HUES6 (cell line): ENCODE measurements at regions not wholly inside any gene's neighbourhood (a gene's known extent, or its start where the extent isn't known, plus 50 kb on each side); places are given as distances from the start of the nearest gene placed in this dataset.

ENCODE experiments used
- H3K27ac ChIP-seq: 2 replicates; pipeline ENCODE4 v1.7.0; 2013; ENCODE audit warnings: low read depth, mild to moderate bottlenecking, low read length, inconsistent platforms
- H3K27me3 ChIP-seq: 2 replicates; pipeline ENCODE4 v1.6.1; 2013; ENCODE audit warnings: low read length; ENCODE audit not compliant: control insufficient read depth, insufficient read depth
- H3K36me3 ChIP-seq: 2 replicates; pipeline ENCODE4 v1.6.1; 2013; ENCODE audit warnings: low read length; ENCODE audit not compliant: control insufficient read depth, insufficient read depth
- H3K4me1 ChIP-seq: 2 replicates; pipeline ENCODE4 v1.6.1; 2013; ENCODE audit warnings: low read length; ENCODE audit not compliant: control insufficient read depth, insufficient read depth
- H3K4me3 ChIP-seq: 2 replicates; pipeline ENCODE4 v1.5.1; 2013; ENCODE audit warnings: low read depth, low read length
- H3K9ac ChIP-seq: one replicate; pipeline ENCODE4 v1.6.1; 2013; ENCODE audit warnings: mild to moderate bottlenecking, low read length
- H3K9me3 ChIP-seq: 2 replicates; pipeline ENCODE4 v1.6.1; 2013; ENCODE audit warnings: low read depth, low read length; ENCODE audit not compliant: control insufficient read depth, insufficient read depth

DNA sequence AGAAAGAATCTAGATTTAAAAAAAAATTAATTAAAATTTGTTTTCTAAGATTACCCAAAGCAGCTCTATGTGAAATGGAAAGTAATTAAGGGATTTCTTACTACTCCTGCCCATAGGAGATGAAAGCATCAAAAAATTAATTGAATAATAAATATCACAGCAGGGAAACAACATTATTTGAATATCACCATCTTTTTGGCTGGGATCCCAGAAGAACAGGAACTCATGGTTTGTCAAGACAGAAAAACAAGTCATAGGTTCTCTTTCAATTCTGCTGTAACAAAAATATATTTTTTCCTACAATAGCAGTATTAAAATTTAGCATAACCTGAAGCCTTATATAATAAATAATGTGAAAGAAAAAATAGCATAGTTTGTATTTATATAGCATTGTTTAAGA is 1713.4 kb downstream of the NCAM2 start:
- H3K27ac ChIP-seq = no peak overlapping the region
- H3K36me3 ChIP-seq = no peaks in the 10 kb centered on the region

DNA sequence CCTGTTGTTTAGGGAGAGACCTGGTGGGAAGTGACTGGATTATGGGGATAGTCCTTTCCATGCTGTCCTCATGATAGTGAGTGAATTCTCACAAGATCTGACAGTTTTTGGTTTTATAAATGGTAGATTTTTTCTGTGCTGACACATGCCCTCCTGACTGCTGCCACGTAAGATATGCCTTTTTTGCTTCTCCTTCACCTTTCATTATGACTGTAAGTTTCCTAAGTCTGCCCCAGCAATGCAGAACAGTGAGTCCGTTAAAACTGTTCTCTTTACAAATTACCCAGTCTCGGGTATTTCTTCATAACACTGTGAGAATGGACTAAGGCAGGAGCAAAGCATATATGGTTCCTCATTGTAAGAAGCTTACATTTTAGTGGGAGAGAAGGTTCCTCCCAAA is 1727.2 kb downstream of the NCAM2 start:
- no peak overlapping the region for H3K9ac ChIP-seq
- H3K9me3 ChIP-seq = peaks cover 51% of the 10 kb centered on the region
- H3K4me3 ChIP-seq = no peak overlapping the region
- H3K36me3 ChIP-seq = no peaks in the 10 kb centered on the region
- no peak overlapping the region for H3K27ac ChIP-seq
- H3K4me1 ChIP-seq = no peaks in the 10 kb centered on the region
- H3K27me3 ChIP-seq = no peaks in the 10 kb centered on the region

More for the DNA sequence above, 1713.4 kb downstream of the NCAM2 start:
- Histone ChIP-seq H3K4me1 (no peaks in the 10 kb centered on the region), H3K9ac (no peak overlapping the region), H3K27me3 (no peaks in the 10 kb centered on the region), H3K9me3 (peaks cover 40% of the 10 kb centered on the region), H3K4me3 (no peak overlapping the region)

DNA sequence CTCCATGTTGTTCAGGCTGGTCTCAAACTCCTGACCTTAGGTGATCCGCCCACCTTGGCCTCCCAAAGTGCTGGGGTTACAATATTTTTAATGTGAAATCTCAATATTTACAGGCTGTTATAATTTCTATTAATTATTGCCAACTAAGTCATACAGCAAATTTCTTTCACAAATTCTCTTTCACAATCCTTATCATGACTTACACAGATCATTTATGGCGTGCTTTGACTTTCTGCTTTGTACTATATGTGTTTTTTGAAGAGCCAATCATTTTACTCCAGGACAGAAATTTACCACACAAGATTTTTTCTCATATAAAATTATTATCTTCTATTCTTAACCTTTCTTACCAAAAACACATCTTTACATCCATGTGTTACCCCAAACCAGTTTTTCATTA is 1729.9 kb downstream of the NCAM2 start:
- Histone ChIP-seq H3K27ac (no peak overlapping the region), H3K9me3 (peaks cover 62% of the 10 kb centered on the region), H3K4me3 (no peak overlapping the region), H3K36me3 (no peaks in the 10 kb centered on the region), H3K9ac (no peak overlapping the region), H3K27me3 (no peaks in the 10 kb centered on the region), H3K4me1 (no peaks in the 10 kb centered on the region)

DNA sequence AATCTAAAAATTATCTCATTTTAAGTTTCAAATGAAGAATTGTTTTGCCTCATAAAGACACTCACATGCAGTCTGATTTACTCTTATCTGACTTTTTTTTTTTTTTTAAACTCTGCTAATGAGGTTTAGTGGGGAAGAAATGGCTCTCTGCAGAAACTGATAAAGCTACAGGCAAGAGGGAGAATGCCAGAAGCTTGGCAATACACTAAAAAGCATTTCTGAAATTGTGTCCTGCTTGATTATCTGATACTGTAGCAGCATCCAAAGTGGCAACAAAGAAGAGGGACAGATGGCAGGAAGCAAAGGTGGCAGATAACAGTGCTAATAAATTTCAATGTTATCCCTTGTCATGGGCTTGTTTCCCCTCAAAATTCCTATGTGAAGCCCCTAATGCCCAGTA is 1744.9 kb downstream of the NCAM2 start:
- Histone ChIP-seq H3K27ac (no peak overlapping the region), H3K9ac (no peak overlapping the region), H3K27me3 (no peaks in the 10 kb centered on the region), H3K4me3 (no peak overlapping the region), H3K36me3 (no peaks in the 10 kb centered on the region), H3K9me3 (peaks cover 5% of the 10 kb centered on the region; the same call in 1 of the 2 replicates), H3K4me1 (no peaks in the 10 kb centered on the region)

DNA sequence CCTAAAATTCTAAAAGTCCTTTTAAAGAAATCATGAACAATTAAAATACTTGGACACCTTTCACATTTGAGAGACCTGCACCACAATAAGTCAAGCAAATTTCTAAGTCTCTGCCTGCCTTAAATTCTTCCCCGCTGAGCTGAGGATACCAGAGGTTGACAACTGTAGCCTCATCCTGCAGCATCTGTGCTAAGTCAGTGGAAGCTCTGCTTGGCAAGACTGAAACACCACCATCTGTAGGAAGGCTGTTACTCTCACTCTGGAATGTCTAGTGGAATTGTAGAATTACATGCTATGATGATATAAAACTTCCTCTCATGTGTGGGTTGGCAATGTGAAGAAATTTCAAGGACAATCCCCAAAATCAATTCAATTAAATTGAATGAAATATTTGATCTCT is 1756.5 kb downstream of the NCAM2 start:
- no peak overlapping the region for H3K9ac ChIP-seq
- H3K9me3 ChIP-seq = no peaks in the 10 kb centered on the region
- no peaks in the 10 kb centered on the region for H3K4me1 ChIP-seq
- no peak overlapping the region for H3K27ac ChIP-seq
- H3K36me3 ChIP-seq = no peaks in the 10 kb centered on the region
- no peaks in the 10 kb centered on the region for H3K27me3 ChIP-seq
- H3K4me3 ChIP-seq = no peak overlapping the region

DNA sequence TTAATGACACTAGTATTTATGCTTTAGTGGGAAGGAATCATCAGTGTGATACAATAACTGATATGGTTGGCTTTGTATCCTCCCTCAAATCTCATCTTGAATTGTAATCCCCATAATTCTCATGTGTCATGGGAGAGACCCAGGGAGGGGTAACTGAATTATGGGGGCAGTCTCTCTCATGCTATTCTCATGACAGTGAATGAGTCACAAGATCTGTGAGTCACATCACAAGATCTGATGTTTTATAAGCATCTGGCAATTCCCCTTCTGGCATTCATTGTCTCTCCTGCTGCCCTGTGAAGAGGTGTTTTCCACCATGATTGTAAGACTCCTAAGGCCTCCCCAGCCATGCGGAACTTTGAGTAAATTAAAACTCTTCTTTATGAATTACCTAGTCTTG is 1760.3 kb downstream of the NCAM2 start:
- Histone ChIP-seq H3K36me3 (no peaks in the 10 kb centered on the region), H3K9me3 (no peaks in the 10 kb centered on the region), H3K4me3 (no peak overlapping the region), H3K4me1 (no peaks in the 10 kb centered on the region), H3K9ac (no peak overlapping the region), H3K27me3 (no peaks in the 10 kb centered on the region), H3K27ac (no peak overlapping the region)

DNA sequence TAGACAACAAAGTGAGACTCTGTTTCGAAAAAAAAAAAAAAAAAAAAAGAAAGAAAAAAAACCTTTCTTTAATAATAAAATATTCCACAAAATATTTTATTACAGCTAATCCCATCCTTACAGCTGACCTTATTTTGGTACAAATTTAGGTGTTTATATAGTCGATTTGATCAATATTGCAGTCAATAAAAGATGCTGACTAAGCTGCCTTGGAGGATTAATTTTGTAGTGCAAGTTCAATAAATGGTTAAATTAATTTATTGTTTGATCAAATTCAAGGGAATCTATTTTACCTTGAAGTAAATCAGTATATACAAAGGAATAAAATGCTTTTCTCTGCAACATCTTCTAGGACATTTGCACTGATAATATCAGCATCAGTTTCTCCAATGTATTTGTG is 1764.3 kb downstream of the NCAM2 start:
- no peaks in the 10 kb centered on the region for H3K27me3 ChIP-seq
- no peaks in the 10 kb centered on the region for H3K36me3 ChIP-seq
- no peak overlapping the region for H3K4me3 ChIP-seq

DNA sequence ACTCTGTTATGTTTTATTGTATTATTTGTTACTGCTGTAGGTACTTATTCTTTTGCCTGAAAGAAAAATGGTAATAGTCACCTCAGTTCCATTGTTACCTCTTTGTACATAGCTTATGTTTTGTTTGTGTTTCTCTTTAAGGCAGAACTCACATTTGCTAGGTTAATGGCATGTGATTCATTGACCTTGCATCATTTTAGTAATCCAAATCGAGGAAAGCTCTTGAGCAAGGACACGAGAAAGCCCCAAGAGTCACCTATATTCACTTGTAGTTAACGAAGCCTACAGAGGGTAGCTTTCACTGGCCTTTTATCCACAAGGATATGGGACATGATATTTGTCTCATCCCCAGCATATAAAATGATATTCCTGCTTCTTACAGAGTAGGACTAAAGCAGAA is 1765.2 kb downstream of the NCAM2 start:
- no peak overlapping the region for H3K4me3 ChIP-seq
- H3K4me1 ChIP-seq = no peaks in the 10 kb centered on the region
- H3K9me3 ChIP-seq = no peaks in the 10 kb centered on the region
- no peak overlapping the region for H3K9ac ChIP-seq
- H3K36me3 ChIP-seq = no peaks in the 10 kb centered on the region
- H3K27me3 ChIP-seq = no peaks in the 10 kb centered on the region
- no peak overlapping the region for H3K27ac ChIP-seq

More for the DNA sequence above, 1764.3 kb downstream of the NCAM2 start:
- Histone ChIP-seq H3K9ac (no peak overlapping the region), H3K4me1 (no peaks in the 10 kb centered on the region), H3K9me3 (no peaks in the 10 kb centered on the region), H3K27ac (no peak overlapping the region)

DNA sequence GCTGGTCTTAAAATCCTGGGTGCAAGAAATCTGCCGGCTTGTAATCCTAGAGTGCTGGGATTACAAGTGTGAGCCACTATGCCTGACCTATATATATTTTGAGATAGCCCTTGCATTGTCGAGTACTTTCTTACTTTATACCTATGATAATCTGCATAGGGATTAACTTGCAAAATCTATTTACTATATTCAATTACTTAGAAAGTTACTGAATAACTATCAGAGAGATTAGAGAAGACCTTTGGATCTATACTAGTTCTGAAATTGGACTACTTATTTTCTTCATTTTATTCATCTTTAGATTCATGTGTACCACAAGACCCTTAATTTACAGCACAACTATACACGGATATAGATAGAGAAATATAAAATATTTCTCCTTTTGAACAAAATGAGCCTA is 1766.0 kb downstream of the NCAM2 start:
- Histone ChIP-seq H3K4me3 (no peak overlapping the region), H3K4me1 (no peaks in the 10 kb centered on the region), H3K27ac (no peak overlapping the region), H3K9me3 (no peaks in the 10 kb centered on the region), H3K27me3 (no peaks in the 10 kb centered on the region), H3K9ac (no peak overlapping the region), H3K36me3 (no peaks in the 10 kb centered on the region)

DNA sequence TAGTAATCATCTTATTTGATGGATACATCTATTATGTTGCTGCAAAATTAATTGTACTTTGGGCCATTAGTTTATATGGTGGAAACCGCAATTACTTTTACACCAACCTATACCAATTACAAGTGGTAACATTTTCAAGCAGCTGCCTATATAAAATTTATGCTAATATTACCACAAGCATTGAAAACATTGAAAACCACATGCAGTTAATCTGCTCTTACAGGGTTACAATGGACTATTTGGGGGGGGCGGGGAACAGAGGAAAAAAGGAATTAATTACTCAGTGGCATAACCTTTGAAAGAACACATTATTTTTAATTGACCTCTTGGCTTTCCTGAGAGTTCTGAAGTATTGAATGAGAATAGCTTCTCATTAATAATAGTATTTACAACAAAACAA is 1793.2 kb downstream of the NCAM2 start:
- H3K27me3 ChIP-seq = no peaks in the 10 kb centered on the region
- H3K4me3 ChIP-seq = no peak overlapping the region
- H3K4me1 ChIP-seq = no peaks in the 10 kb centered on the region
- no peak overlapping the region for H3K27ac ChIP-seq
- H3K9me3 ChIP-seq = no peaks in the 10 kb centered on the region
- H3K36me3 ChIP-seq = no peaks in the 10 kb centered on the region
- no peak overlapping the region for H3K9ac ChIP-seq

DNA sequence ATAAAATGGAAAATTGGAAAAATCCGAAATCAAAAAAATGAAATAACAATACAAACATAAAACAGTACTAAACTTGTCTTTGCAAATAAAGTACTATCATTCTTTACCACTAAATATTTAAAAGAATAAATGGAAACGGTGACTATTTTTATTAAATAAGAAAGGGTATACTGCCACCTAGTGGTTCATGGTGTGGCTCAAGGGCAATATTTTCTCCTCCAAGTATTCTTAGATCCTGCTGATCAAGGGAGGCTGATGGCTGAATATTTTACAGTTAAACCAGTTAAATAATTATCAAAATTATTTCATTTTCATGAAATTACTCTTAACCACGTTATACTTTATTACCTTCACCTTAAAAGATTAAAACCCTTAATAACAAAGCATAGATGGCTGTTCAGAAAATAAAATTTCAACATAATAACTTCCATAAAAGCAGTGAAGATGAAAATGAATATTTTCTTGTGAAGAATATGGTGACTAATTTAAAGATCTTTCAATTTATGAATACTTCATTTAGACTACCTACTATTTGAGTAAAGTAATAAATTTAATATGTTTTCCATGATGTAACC is 1793.9 kb downstream of the NCAM2 start:
- Histone ChIP-seq H3K27me3 (no peaks in the 10 kb centered on the region), H3K4me3 (no peak overlapping the region), H3K9me3 (no peaks in the 10 kb centered on the region), H3K4me1 (no peaks in the 10 kb centered on the region), H3K9ac (no peak overlapping the region), H3K36me3 (no peaks in the 10 kb centered on the region), H3K27ac (no peak overlapping the region)

DNA sequence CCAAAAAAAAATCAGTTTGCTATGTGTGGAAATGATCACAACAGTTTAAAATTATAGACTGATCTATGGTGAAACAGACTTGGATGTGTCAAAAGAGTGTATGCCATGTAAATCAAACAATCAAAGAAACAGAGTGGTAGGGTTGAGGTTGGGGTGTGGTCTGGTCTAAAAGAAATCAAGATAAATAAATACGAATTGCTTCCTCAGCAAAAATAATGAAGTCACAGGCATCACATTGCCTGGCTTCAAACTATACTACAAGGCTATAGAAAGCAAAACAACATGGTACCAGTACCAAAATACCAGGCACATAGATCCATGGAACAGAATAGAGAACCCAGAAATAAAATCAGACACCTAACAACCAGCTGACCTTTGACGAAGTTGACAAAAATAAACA is 1796.9 kb downstream of the NCAM2 start:
- H3K9ac ChIP-seq = no peak overlapping the region
- no peaks in the 10 kb centered on the region for H3K27me3 ChIP-seq
- H3K27ac ChIP-seq = no peak overlapping the region
- H3K4me3 ChIP-seq = no peak overlapping the region
- no peaks in the 10 kb centered on the region for H3K4me1 ChIP-seq
- no peaks in the 10 kb centered on the region for H3K9me3 ChIP-seq
- H3K36me3 ChIP-seq = no peaks in the 10 kb centered on the region
